Gastrocnemius medialis (tissue), 4 donors: ENCODE measurements at regions not wholly inside any gene's neighbourhood (a gene's known extent, or its start where the extent isn't known, plus 50 kb on each side); places are given as distances from the start of the nearest gene placed in this dataset.

Source experiments
- CTCF ChIP-seq, 5 experiments: fragments of 450-650 bp in 3 of 5; fragments of 200-600 bp in 2 of 5; sonication (generic) in 2 of 5; IDR thresholded peaks in 4 of 5; conservative IDR thresholded peaks in 1 of 5; 1 replicate in 4 of 5; 2 replicates in 1 of 5; pipeline ENCODE4 v1.5.1; 2016 to 2019; ENCODE audit warnings: antibody characterized with exemption in 5 of 5, mild to moderate bottlenecking in 3 of 5, moderate library complexity in 3 of 5
- POLR2A ChIP-seq, 2 donors: fragments of 450-650 bp; IDR thresholded peaks; one replicate each; pipeline ENCODE4 v1.6.1; 2017; ENCODE audit warnings: antibody characterized with exemption in 2 of 2, mild to moderate bottlenecking in 2 of 2, moderate library complexity in 2 of 2

GRCh38 chr20:11492386-11492785, 425.3 kb upstream of the BTBD3 start:
- no peak for TF ChIP-seq CTCF (IDR thresholded peaks at IDR 0.05 in 4 of 5, conservative IDR thresholded peaks at IDR 0.05 in 1 of 5)
- no peak for TF ChIP-seq POLR2A (IDR thresholded peaks at IDR 0.05)
